Neural cell (in vitro differentiated cells): ENCODE measurements at regions not wholly inside any gene's neighbourhood (a gene's known extent, or its start where the extent isn't known, plus 50 kb on each side); places are given as distances from the start of the nearest gene placed in this dataset.

ENCODE experiments used
- H2AFZ ChIP-seq: fragments of 200-600, 300-800 bp; sonication (generic), shearing (Covaris generic); 2 replicates; pipeline ENCODE4 v1.6.0; 2014; ENCODE audit warnings: low read depth, mild to moderate bottlenecking, antibody characterized with exemption, low read length, moderate library complexity
- H3F3A ChIP-seq: fragments of 200-600 bp; shearing (Covaris generic); 2 replicates; pipeline ENCODE4 v1.6.1; 2016; ENCODE audit warnings: mild to moderate bottlenecking, moderate library complexity, mixed read lengths, antibody characterized with exemption, low read length; ENCODE audit not compliant: insufficient read depth, poor library complexity, severe bottlenecking
- H3K27ac ChIP-seq: fragments of 200-600, 300-800 bp; sonication (generic), shearing (Covaris generic); 2 replicates; pipeline ENCODE4 v1.5.1; 2014; ENCODE audit warnings: mild to moderate bottlenecking, low read length, moderate library complexity
- H3K27me3 ChIP-seq: fragments of 300-800, 200-600 bp; sonication (generic), shearing (Covaris generic); 2 replicates; pipeline ENCODE4 v1.6.0; 2014; ENCODE audit warnings: mild to moderate bottlenecking, low read depth, low read length, moderate library complexity; ENCODE audit not compliant: insufficient read depth
- H3K36me3 ChIP-seq: fragments of 300-800, 200-600 bp; sonication (generic), shearing (Covaris generic); 2 replicates; pipeline ENCODE4 v1.5.1; 2014; ENCODE audit warnings: mild to moderate bottlenecking, antibody characterized with exemption, low read length, moderate library complexity; ENCODE audit not compliant: insufficient read depth
- H3K4me2 ChIP-seq: fragments of 300-800, 200-600 bp; sonication (generic), shearing (Covaris generic); 2 replicates; pipeline ENCODE4 v1.6.0; 2014; ENCODE audit warnings: mild to moderate bottlenecking, low read length
- H3K4me3 ChIP-seq: fragments of 300-800, 200-600 bp; sonication (generic), shearing (Covaris generic); 2 replicates; pipeline ENCODE4 v1.5.1; 2014; ENCODE audit warnings: mild to moderate bottlenecking, low read length, moderate library complexity
- H3K79me2 ChIP-seq: fragments of 200-600 bp; shearing (Covaris generic); replicated peaks from 2 replicates; pipeline ENCODE4 v1.6.0; 2014; ENCODE audit warnings: mild to moderate bottlenecking, low read length, moderate library complexity; ENCODE audit not compliant: insufficient read depth
- H3K9ac ChIP-seq: fragments of 300-800, 200-600 bp; sonication (generic), shearing (Covaris generic); 2 replicates; pipeline ENCODE4 v1.6.1; 2016; ENCODE audit warnings: mild to moderate bottlenecking, low read length, mixed read lengths
- H3K9me2 ChIP-seq: fragments of 200-600 bp; shearing (Covaris generic); 2 replicates; pipeline ENCODE4 v1.6.1; 2016; ENCODE audit warnings: mild to moderate bottlenecking, low read length, mixed read lengths; ENCODE audit not compliant: insufficient read depth
- H3K9me3 ChIP-seq: fragments of 200-600, 300-800 bp; sonication (generic), shearing (Covaris generic); 2 replicates; pipeline ENCODE4 v1.6.1; 2016; ENCODE audit warnings: mild to moderate bottlenecking, mixed run types, low read length, moderate library complexity, mixed read lengths
- H4K20me1 ChIP-seq: fragments of 200-600 bp; shearing (Covaris generic); 2 replicates; pipeline ENCODE4 v1.6.1; 2016; ENCODE audit warnings: mild to moderate bottlenecking, mixed run types; ENCODE audit not compliant: insufficient read depth
- EP300 ChIP-seq: fragments of 450-650 bp; conservative IDR thresholded peaks from 2 replicates; pipeline ENCODE4 v1.6.1; 2014; ENCODE audit warnings: antibody characterized with exemption, mild to moderate bottlenecking, moderate library complexity; ENCODE audit not compliant: poor library complexity, severe bottlenecking
- EZH2 ChIP-seq: fragments of 200-600, 300-800 bp; shearing (Covaris generic), sonication (generic); IDR thresholded peaks from 2 replicates; pipeline ENCODE4 v1.6.1; 2014; ENCODE audit warnings: antibody characterized with exemption, low read length, borderline replicate concordance, mild to moderate bottlenecking; ENCODE audit not compliant: insufficient read depth, poor library complexity, severe bottlenecking
- MXI1 ChIP-seq: fragments of 450-650 bp; conservative IDR thresholded peaks from 2 replicates; pipeline ENCODE4 v1.6.1; 2014; ENCODE audit warnings: antibody characterized with exemption, mild to moderate bottlenecking; ENCODE audit not compliant: poor library complexity, severe bottlenecking
- POLR2AphosphoS5 ChIP-seq: IDR thresholded peaks from 2 replicates; pipeline ENCODE4 v1.6.1; 2012
- RAD21 ChIP-seq: fragments of 450-650 bp; conservative IDR thresholded peaks from 2 replicates; pipeline ENCODE4 v1.6.1; 2014; ENCODE audit warnings: antibody characterized with exemption, mild to moderate bottlenecking, moderate library complexity
- SMC3 ChIP-seq: fragments of 450-650 bp; conservative IDR thresholded peaks from 2 replicates; pipeline ENCODE4 v1.6.1; 2014; ENCODE audit warnings: antibody characterized with exemption, mild to moderate bottlenecking, moderate library complexity; ENCODE audit not compliant: poor library complexity
- TAF1 ChIP-seq: IDR thresholded peaks from 2 replicates; pipeline ENCODE4 v1.6.1; 2012; ENCODE audit warnings: low read depth
- TF ChIP-seq, protein P1 (sequence below): IDR thresholded peaks from 2 replicates; pipeline ENCODE4 v1.6.1; 2012; ENCODE audit warnings: borderline replicate concordance
- TF ChIP-seq, protein P2 (sequence below): fragments of 450-650 bp; IDR thresholded peaks from 2 replicates; pipeline ENCODE4 v1.5.1; 2014; ENCODE audit warnings: antibody characterized with exemption, mild to moderate bottlenecking, moderate library complexity; ENCODE audit not compliant: poor library complexity, severe bottlenecking

DNA sequence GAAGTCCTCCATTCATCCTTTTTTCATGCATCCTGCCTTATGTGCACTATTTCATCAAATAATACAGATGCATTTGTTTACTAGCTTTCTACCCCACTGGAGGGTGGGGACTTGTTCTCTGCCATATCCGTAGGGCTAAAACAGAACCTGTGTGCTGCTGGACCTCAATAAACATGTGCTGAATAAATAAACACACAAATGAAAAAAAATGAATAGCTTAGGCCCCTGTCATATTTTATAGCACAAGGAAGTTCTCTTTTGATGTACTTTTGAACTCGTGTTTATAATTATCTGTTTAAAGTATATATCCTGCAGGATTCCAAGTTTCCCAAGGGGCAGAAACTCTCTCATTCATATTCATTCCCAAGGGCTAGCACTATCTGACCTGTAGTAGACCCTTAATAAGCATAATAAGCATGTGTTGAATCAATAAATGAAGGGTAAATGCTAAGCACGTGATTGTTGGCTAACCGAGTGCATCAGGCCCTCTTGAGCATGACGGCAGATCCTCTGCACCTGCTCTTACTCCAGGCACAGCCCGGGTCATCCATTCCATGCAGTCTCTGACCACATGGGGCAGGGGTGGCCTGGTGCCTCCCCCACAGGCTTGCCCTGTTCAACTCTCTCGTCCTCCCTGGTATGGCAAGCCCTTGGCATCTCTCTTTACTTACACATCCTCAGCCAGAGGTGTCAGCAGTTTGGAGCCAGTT is 474.1 kb upstream of the ZMIZ1 start:
- TF ChIP-seq, protein P1, sequence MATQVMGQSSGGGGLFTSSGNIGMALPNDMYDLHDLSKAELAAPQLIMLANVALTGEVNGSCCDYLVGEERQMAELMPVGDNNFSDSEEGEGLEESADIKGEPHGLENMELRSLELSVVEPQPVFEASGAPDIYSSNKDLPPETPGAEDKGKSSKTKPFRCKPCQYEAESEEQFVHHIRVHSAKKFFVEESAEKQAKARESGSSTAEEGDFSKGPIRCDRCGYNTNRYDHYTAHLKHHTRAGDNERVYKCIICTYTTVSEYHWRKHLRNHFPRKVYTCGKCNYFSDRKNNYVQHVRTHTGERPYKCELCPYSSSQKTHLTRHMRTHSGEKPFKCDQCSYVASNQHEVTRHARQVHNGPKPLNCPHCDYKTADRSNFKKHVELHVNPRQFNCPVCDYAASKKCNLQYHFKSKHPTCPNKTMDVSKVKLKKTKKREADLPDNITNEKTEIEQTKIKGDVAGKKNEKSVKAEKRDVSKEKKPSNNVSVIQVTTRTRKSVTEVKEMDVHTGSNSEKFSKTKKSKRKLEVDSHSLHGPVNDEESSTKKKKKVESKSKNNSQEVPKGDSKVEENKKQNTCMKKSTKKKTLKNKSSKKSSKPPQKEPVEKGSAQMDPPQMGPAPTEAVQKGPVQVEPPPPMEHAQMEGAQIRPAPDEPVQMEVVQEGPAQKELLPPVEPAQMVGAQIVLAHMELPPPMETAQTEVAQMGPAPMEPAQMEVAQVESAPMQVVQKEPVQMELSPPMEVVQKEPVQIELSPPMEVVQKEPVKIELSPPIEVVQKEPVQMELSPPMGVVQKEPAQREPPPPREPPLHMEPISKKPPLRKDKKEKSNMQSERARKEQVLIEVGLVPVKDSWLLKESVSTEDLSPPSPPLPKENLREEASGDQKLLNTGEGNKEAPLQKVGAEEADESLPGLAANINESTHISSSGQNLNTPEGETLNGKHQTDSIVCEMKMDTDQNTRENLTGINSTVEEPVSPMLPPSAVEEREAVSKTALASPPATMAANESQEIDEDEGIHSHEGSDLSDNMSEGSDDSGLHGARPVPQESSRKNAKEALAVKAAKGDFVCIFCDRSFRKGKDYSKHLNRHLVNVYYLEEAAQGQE = no peak
- no peak for TF ChIP-seq TAF1
- TF ChIP-seq RAD21 = no peak
- TF ChIP-seq MXI1 = no peak
- TF ChIP-seq, protein P2, sequence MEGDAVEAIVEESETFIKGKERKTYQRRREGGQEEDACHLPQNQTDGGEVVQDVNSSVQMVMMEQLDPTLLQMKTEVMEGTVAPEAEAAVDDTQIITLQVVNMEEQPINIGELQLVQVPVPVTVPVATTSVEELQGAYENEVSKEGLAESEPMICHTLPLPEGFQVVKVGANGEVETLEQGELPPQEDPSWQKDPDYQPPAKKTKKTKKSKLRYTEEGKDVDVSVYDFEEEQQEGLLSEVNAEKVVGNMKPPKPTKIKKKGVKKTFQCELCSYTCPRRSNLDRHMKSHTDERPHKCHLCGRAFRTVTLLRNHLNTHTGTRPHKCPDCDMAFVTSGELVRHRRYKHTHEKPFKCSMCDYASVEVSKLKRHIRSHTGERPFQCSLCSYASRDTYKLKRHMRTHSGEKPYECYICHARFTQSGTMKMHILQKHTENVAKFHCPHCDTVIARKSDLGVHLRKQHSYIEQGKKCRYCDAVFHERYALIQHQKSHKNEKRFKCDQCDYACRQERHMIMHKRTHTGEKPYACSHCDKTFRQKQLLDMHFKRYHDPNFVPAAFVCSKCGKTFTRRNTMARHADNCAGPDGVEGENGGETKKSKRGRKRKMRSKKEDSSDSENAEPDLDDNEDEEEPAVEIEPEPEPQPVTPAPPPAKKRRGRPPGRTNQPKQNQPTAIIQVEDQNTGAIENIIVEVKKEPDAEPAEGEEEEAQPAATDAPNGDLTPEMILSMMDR = no peak
- TF ChIP-seq POLR2AphosphoS5 = no peak
- TF ChIP-seq EZH2 = no peak
- TF ChIP-seq SMC3 = no peak
- no peak for TF ChIP-seq EP300
- H3K9ac ChIP-seq = no peak overlapping the region

DNA sequence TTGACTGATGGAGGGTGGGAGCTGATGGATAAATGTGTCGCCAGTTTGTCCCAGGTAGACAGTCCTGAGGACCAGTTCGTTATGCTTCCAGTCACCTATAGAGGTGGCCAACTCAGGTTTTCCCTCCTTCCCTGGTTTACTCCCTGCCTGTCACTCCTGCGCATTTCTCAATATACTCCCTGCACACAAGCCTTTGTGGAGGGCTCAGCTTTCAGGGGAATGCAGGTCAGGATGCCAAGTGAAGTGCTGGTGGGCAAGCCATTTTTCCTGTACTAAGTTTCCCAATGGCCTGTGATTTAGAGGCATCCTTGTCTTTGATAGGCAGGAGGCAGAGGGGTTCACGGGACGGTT is 473.5 kb upstream of the ZMIZ1 start:
- no peaks in the 10 kb centered on the region for H3F3A ChIP-seq
- H3K9ac ChIP-seq = no peak overlapping the region
- H3K4me3 ChIP-seq = no peak overlapping the region
- no peaks in the 10 kb centered on the region for H3K79me2 ChIP-seq
- H3K27me3 ChIP-seq = no peaks in the 10 kb centered on the region
- no peaks in the 10 kb centered on the region for H3K36me3 ChIP-seq
- H4K20me1 ChIP-seq = no peaks in the 10 kb centered on the region
- H2AFZ ChIP-seq = no peak overlapping the region
- H3K9me2 ChIP-seq = no peaks in the 10 kb centered on the region
- no peak overlapping the region for H3K4me2 ChIP-seq
- H3K9me3 ChIP-seq = no peaks in the 10 kb centered on the region
- TF ChIP-seq TAF1 (no peak), MXI1 (no peak), SMC3 (no peak), EP300 (no peak), EZH2 (no peak), POLR2AphosphoS5 (no peak)
- TF ChIP-seq, protein P1 = no peak
- TF ChIP-seq, protein P2 = no peak
- H3K27ac ChIP-seq = no peak overlapping the region

More for the DNA sequence above, 474.1 kb upstream of the ZMIZ1 start:
- Histone ChIP-seq H3K9me2 (no peaks in the 10 kb centered on the region), H3K4me2 (no peak overlapping the region), H2AFZ (no peak overlapping the region), H3K9me3 (no peaks in the 10 kb centered on the region), H3K27ac (no peak overlapping the region), H3F3A (no peaks in the 10 kb centered on the region), H3K27me3 (no peaks in the 10 kb centered on the region), H3K36me3 (no peaks in the 10 kb centered on the region), H4K20me1 (no peaks in the 10 kb centered on the region), H3K79me2 (no peaks in the 10 kb centered on the region), H3K4me3 (no peak overlapping the region)
